Prostate gland (tissue), 2 donors: ENCODE measurements at regions not wholly inside any gene's neighbourhood (a gene's known extent, or its start where the extent isn't known, plus 50 kb on each side); places are given as distances from the start of the nearest gene placed in this dataset.

Experiments
- CTCF ChIP-seq, 4 experiments: fragments of 200-600 bp in 2 of 4; fragments of 450-650 bp in 2 of 4; sonication (generic) in 2 of 4; IDR thresholded peaks; 1 replicate in 3 of 4; 2 replicates in 1 of 4; pipeline ENCODE4 v1.5.1; 2016 to 2019; ENCODE audit warnings: antibody characterized with exemption in 4 of 4, mild to moderate bottlenecking in 2 of 4, moderate library complexity in 2 of 4
- POLR2A ChIP-seq: fragments of 450-650 bp; IDR thresholded peaks from one replicate; pipeline ENCODE4 v1.6.1; 2016; ENCODE audit warnings: antibody characterized with exemption, mild to moderate bottlenecking
- POLR2AphosphoS5 ChIP-seq: sonication (generic); formaldehyde crosslinking; IDR thresholded peaks from one replicate; pipeline ENCODE4 v1.6.1; 2017; ENCODE audit warnings: antibody characterized with exemption

GRCh38 chr7:145845345-145845744, 271.3 kb upstream of the CNTNAP2 start:
- TF ChIP-seq POLR2A, result no peak
- TF ChIP-seq CTCF (IDR thresholded peaks at IDR 0.05), result no peak
- no peak for TF ChIP-seq POLR2AphosphoS5
